Spleen (tissue), 7 donors: ENCODE measurements at regions not wholly inside any gene's neighbourhood (a gene's known extent, or its start where the extent isn't known, plus 50 kb on each side); places are given as distances from the start of the nearest gene placed in this dataset.

Source experiments
- CTCF ChIP-seq, 11 experiments: fragments of 200-600 bp in 7 of 11; fragments of 450-650 bp in 4 of 11; sonication (generic) in 4 of 11; IDR thresholded peaks in 8 of 11; conservative IDR thresholded peaks in 3 of 11; 1 replicate in 7 of 11; 2 replicates in 4 of 11; pipeline versions ENCODE4 v1.4.0 to v1.8.0; 2016 to 2021; ENCODE audit warnings: antibody characterized with exemption in 11 of 11, inconsistent platforms in 4 of 11, mild to moderate bottlenecking in 1 of 11
- POLR2A ChIP-seq, 3 donors: fragments of 450-650 bp; IDR thresholded peaks; one replicate each; pipeline ENCODE4 v1.5.1; 2017; ENCODE audit warnings: antibody characterized with exemption in 3 of 3, mild to moderate bottlenecking in 1 of 3
- POLR2AphosphoS5 ChIP-seq, 3 donors: sonication (generic); formaldehyde crosslinking; IDR thresholded peaks; one replicate each; pipeline ENCODE4 v1.5.1; 2017; ENCODE audit warnings: antibody characterized with exemption in 3 of 3
- donor health status: DM: no; HTN: no; CAD: no; lungs with moderate emphysema.
- donor health status: DM: no; HTN: no; CAD: no.
- donor health status: DM: no; HTN: no; CAD: no.

GRCh38 chr2:34349527-34349926, 750.4 kb upstream of the FAM98A start:
- TF ChIP-seq CTCF (IDR thresholded peaks at IDR 0.05 in 8 of 11, conservative IDR thresholded peaks at IDR 0.05 in 3 of 11) (no peak), POLR2A (IDR thresholded peaks at IDR 0.05) (no peak), POLR2AphosphoS5 (IDR thresholded peaks at IDR 0.05) (no peak)
